GM12878 (cell line): ENCODE measurements at regions not wholly inside any gene's neighbourhood (a gene's known extent, or its start where the extent isn't known, plus 50 kb on each side); places are given as distances from the start of the nearest gene placed in this dataset.

Source experiments
- ATAC-seq: fragments of 200-7000 bp; cut with Tn5 transposase; 3 replicates; pipeline ENCODE4 v1.9.1; 2020; ENCODE audit warnings: mild to moderate bottlenecking, moderate library complexity
- BruUV-seq: library from RNA; stranded (reverse); fragments of 400-500 nt; replicated peaks from 2 replicates; lab custom pipeline; 2021; lab: Mats Ljungman, UMichigan
- CTCF ChIA-PET: fragments of 300-600 bp; sonication (Branson Sonifier 250); formaldehyde crosslinking; extraction: SDS; loops from one replicate; lab custom pipeline; 2021; ENCODE audit warnings: inconsistent platforms; lab: Yijun Ruan, JAX
- POLR2A ChIA-PET: fragments of 350-600 bp; formaldehyde crosslinking; extraction: SDS; loops from one replicate; lab custom pipeline; 2021; ENCODE audit warnings: inconsistent platforms; lab: Charles Lee
- RAD21 ChIA-PET: fragments of 300-600 bp; sonication (Branson Sonifier 250); formaldehyde crosslinking; loops from one replicate; lab custom pipeline; 2023; ENCODE audit warnings: antibody characterized with exemption; ENCODE audit not compliant: unreplicated experiment; lab: Charles Lee
- SMC1A ChIA-PET: fragments of 300-600 bp; sonication (Branson Sonifier 250); formaldehyde crosslinking; loops from one replicate; lab custom pipeline; 2023; ENCODE audit not compliant: unreplicated experiment, uncharacterized antibody; lab: Charles Lee
- DNase-seq: peaks from one replicate; pipeline ENCODE4 v3.0.0-alpha.2; 2011; ENCODE audit warnings: low read depth, low spot score
- FAIRE-seq: peaks from 3 replicates; lab custom pipeline; 2011; peaks lifted over from hg19 to GRCh38; lab: Jason Lieb, UNC
- H2AFZ ChIP-seq: 2 replicates; pipeline ENCODE4 v1.6.0; 2011; ENCODE audit warnings: low read depth, low read length, control low read depth; ENCODE audit not compliant: control insufficient read depth
- H3K27ac ChIP-seq: 2 replicates; pipeline ENCODE4 v1.5.1; 2011; ENCODE audit warnings: control low read depth; ENCODE audit not compliant: control insufficient read depth, insufficient read depth
- H3K27me3 ChIP-seq, 2 experiments: replicated peaks in 1 of 2; 2 replicates each; pipeline versions ENCODE4 v1.6.0 to v1.6.1; 2011; ENCODE audit warnings: low read length in 1 of 2; ENCODE audit not compliant: control insufficient read depth in 2 of 2, insufficient read depth in 2 of 2
- H3K36me3 ChIP-seq, 2 experiments: 2 replicates each; pipeline ENCODE4 v1.5.1; 2011; ENCODE audit warnings: low read length in 1 of 2; ENCODE audit not compliant: control insufficient read depth in 2 of 2, insufficient read depth in 2 of 2
- H3K4me1 ChIP-seq: 2 replicates; pipeline ENCODE4 v1.6.1; 2011; ENCODE audit warnings: mild to moderate bottlenecking, low read length, moderate library complexity, mixed read lengths; ENCODE audit not compliant: control insufficient read depth, insufficient read depth
- H3K4me2 ChIP-seq: 2 replicates; pipeline ENCODE4 v1.6.0; 2011; ENCODE audit warnings: control low read depth; ENCODE audit not compliant: control insufficient read depth, insufficient read depth
- H3K4me3 ChIP-seq: fragments of 200-600 bp; sonication (generic); 2 replicates; pipeline ENCODE4 v1.5.1; 2016
- H3K79me2 ChIP-seq: 2 replicates; pipeline ENCODE4 v1.6.0; 2011; ENCODE audit warnings: low read length; ENCODE audit not compliant: control insufficient read depth, insufficient read depth
- H3K9ac ChIP-seq: 2 replicates; pipeline ENCODE4 v1.8.0; 2011; ENCODE audit warnings: low read length, control low read depth, mixed read lengths; ENCODE audit not compliant: control insufficient read depth, insufficient read depth
- H3K9me3 ChIP-seq: replicated peaks from 3 replicates; pipeline ENCODE4 v1.5.1; 2011; ENCODE audit warnings: mild to moderate bottlenecking, low read length; ENCODE audit not compliant: control insufficient read depth, insufficient read depth
- H4K20me1 ChIP-seq: 2 replicates; pipeline ENCODE4 v1.6.0; 2011; ENCODE audit not compliant: control insufficient read depth, insufficient read depth
- NKRF ChIP-seq: fragments of 450-650 bp; conservative IDR thresholded peaks from 2 replicates; pipeline ENCODE4 v1.6.1; 2017; ENCODE audit warnings: mild to moderate bottlenecking, moderate library complexity
- POLR2A ChIP-seq: IDR thresholded peaks from 2 replicates; pipeline ENCODE4 v1.6.1; 2011; ENCODE audit warnings: low read depth, mild to moderate bottlenecking, low read length
- RAD21 ChIP-seq: IDR thresholded peaks from 2 replicates; pipeline ENCODE4 v1.6.1; 2011; ENCODE audit warnings: mild to moderate bottlenecking, low read depth, low read length, moderate library complexity; ENCODE audit not compliant: insufficient read depth
- RB1 ChIP-seq: fragments of 450-650 bp; formaldehyde crosslinking; IDR thresholded peaks from 2 replicates; pipeline ENCODE4 v1.6.1; 2017; ENCODE audit warnings: mild to moderate bottlenecking, borderline replicate concordance
- TCF3 ChIP-seq: IDR thresholded peaks from 2 replicates; pipeline ENCODE4 v1.6.1; 2012; ENCODE audit warnings: low read depth, mild to moderate bottlenecking, low read length, borderline replicate concordance; ENCODE audit not compliant: insufficient read depth
- USF2 ChIP-seq: IDR thresholded peaks from 2 replicates; pipeline ENCODE4 v1.6.1; 2011; ENCODE audit warnings: low read depth, low read length, improper control_type of control experiment, borderline replicate concordance
- ZNF207 ChIP-seq: fragments of 450-650 bp; IDR thresholded peaks from 2 replicates; pipeline ENCODE4 v1.6.1; 2014; ENCODE audit warnings: antibody characterized with exemption, mild to moderate bottlenecking, borderline replicate concordance
- WGBS: methylation state at CpG from one replicate; pipeline ENCODE4 v1.1.6; 2016; ENCODE audit warnings: low lambda C conversion rate; ENCODE audit not compliant: insufficient replicate concordance, insufficient coverage; ENCODE audit errors: missing lambda C conversion rate; 5-methylcytosine and 5-hydroxymethylcytosine counted together
- in situ Hi-C: fragments of 300-500 bp; cut with MboI; formaldehyde crosslinking; loops from 9 replicates; pipeline ENCODE4 v1.14.3; 2018; ENCODE audit warnings: mixed read lengths
- intact Hi-C: fragments of 100-400 bp; cut with micrococcal nuclease; formaldehyde crosslinking; loops from one replicate; pipeline ENCODE4 v1.14.2; 2022; ENCODE audit not compliant: unreplicated experiment
- TF ChIP-seq, protein P1 (sequence below): fragments of 450-650 bp; IDR thresholded peaks from 2 replicates; pipeline ENCODE4 v1.6.1; 2017; ENCODE audit warnings: mild to moderate bottlenecking, low read depth, inconsistent platforms; ENCODE audit not compliant: poor library complexity, severe bottlenecking

DNA sequence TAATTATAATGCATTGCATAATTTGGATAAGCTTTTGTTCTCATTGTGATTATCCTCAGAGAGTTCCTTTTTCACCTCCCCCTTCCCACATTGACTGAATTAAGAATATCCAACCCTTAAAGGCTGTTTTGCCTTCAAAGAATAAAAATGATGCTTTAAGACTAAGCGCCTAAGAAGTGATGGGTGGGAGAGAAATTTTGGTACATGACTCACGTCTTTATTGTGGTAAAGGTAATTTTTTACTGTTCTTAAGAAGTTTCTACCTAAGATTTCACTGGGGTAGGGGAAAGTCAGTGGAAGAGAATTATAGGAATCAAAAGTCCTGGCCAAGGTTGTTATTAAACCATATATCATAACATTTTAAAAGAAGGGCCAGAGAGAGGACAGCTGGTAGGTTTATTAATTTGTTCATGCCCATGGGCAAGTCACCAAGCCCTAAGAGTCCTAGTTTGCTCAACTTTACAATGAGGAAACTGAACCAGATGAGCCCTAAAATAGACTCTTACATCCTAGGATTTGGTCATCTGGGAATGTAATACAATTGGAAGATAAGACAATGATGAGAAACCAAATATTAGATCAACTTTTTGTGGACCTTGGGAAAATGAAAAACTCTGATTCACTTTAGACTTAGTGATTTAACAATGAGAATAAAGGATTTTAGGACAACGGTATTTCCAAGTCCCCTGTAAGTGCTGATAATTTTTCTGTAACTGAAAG, 101.1 kb upstream of the RASGRP1 start:
- no peak overlapping the region for H2AFZ ChIP-seq
- intact Hi-C loops = no loop called here
- ChIA-PET CTCF (interaction anchor here (0.8 to 6.6 kb wide), 8 partner anchors 9 to 106 kb away, joined by 3 to 55 read pairs (median 4); no protein-coding TSS in a partner anchor), RAD21 (interaction anchor here (0.7 to 22.5 kb wide), 8 partner anchors 9 to 208 kb away, joined by 3 to 737 read pairs (median 7); partner anchors contain the start of gene RASGRP1), POLR2A (interaction anchor here (0.9 to 20.1 kb wide), 10 partner anchors 7 to 105 kb away, joined by 3 to 367 read pairs (median 8); no protein-coding TSS in a partner anchor), SMC1A (interaction anchor here (1.1 to 47.0 kb wide), 8 partner anchors 9 to 225 kb away, joined by 3 to 1803 read pairs (median 40); no protein-coding TSS in a partner anchor)
- no peak for FAIRE-seq
- no peak overlapping the region for H3K9ac ChIP-seq
- H3K79me2 ChIP-seq = no peaks in the 10 kb centered on the region
- no peak overlapping the region for H3K27ac ChIP-seq
- no peaks in the 10 kb centered on the region for H3K27me3 ChIP-seq
- no peaks in the 10 kb centered on the region for H4K20me1 ChIP-seq
- no peaks in the 10 kb centered on the region for H3K36me3 ChIP-seq
- H3K4me2 ChIP-seq = no peak overlapping the region
- DNase-seq = no peak
- TF ChIP-seq RB1 (no peak), POLR2A (no peak), ZNF207 (no peak), USF2 (no peak), TCF3 (no peak), RAD21 (no peak), NKRF (no peak)
- TF ChIP-seq, protein P1, sequence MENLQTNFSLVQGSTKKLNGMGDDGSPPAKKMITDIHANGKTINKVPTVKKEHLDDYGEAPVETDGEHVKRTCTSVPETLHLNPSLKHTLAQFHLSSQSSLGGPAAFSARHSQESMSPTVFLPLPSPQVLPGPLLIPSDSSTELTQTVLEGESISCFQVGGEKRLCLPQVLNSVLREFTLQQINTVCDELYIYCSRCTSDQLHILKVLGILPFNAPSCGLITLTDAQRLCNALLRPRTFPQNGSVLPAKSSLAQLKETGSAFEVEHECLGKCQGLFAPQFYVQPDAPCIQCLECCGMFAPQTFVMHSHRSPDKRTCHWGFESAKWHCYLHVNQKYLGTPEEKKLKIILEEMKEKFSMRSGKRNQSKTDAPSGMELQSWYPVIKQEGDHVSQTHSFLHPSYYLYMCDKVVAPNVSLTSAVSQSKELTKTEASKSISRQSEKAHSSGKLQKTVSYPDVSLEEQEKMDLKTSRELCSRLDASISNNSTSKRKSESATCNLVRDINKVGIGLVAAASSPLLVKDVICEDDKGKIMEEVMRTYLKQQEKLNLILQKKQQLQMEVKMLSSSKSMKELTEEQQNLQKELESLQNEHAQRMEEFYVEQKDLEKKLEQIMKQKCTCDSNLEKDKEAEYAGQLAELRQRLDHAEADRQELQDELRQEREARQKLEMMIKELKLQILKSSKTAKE = no peak
- TF ChIP-seq, all 136 proteins: peak for 0
- H3K4me1 ChIP-seq = peaks cover 17% of the 10 kb centered on the region
- WGBS = 89% methylated on average over 3 of the region's 3 CpGs
- ATAC-seq = no peak
- H3K4me3 ChIP-seq = no peak overlapping the region
- no TSS peak for BruUV-seq
- in situ Hi-C loops = no loop called here
- H3K9me3 ChIP-seq = no peaks in the 10 kb centered on the region
